HepG2 (cell line): ENCODE measurements at regions not wholly inside any gene's neighbourhood (a gene's known extent, or its start where the extent isn't known, plus 50 kb on each side); places are given as distances from the start of the nearest gene placed in this dataset.

ENCODE experiments used
- ATAC-seq: fragments of 200-7000 bp; cut with Tn5 transposase; 3 replicates; pipeline ENCODE4 v1.9.1; 2020; ENCODE audit warnings: mild to moderate bottlenecking, moderate library complexity
- BruUV-seq: library from RNA; stranded (reverse); fragments of 400-500 nt; replicated peaks from 2 replicates; lab custom pipeline; 2021; lab: Mats Ljungman, UMichigan
- CTCF ChIA-PET: fragments of 300-600 bp; formaldehyde crosslinking; extraction: SDS; loops from one replicate; lab custom pipeline; 2021; ENCODE audit warnings: low total read pairs, inconsistent platforms, low intra/inter-chr PET ratio; lab: Yijun Ruan, JAX
- POLR2A ChIA-PET: fragments of 350-600 bp; sonication (Branson Sonifier 250); formaldehyde crosslinking; loops from one replicate; lab custom pipeline; 2020; ENCODE audit warnings: antibody characterized with exemption, inconsistent platforms; lab: Yijun Ruan, JAX
- DNase-seq: peaks from one replicate; pipeline ENCODE4 v3.0.0-alpha.2; 2015; ENCODE audit warnings: low spot score
- FAIRE-seq: peaks from 3 replicates; lab custom pipeline; 2011; peaks lifted over from hg19 to GRCh38; lab: Jason Lieb, UNC
- H2AFZ ChIP-seq: one replicate; pipeline ENCODE4 v1.6.1; 2011; ENCODE audit warnings: low read length, inconsistent platforms
- H3K27ac ChIP-seq: fragments of 300-600 bp; 3 replicates; pipeline ENCODE4 v1.8.0; 2011; ENCODE audit warnings: mixed run types, mild to moderate bottlenecking, mixed read lengths, low read length, inconsistent platforms; ENCODE audit not compliant: insufficient read depth; ENCODE audit errors: extremely low read length
- H3K27me3 ChIP-seq, 2 experiments: fragments of 200-600 bp in 1 of 2; 2 replicates in 1 of 2; 3 replicates in 1 of 2; pipeline versions ENCODE4 v1.6.0 to v1.8.0; 2011; ENCODE audit warnings: low read length in 2 of 2, mild to moderate bottlenecking in 2 of 2, moderate library complexity in 2 of 2, inconsistent platforms in 1 of 2; ENCODE audit not compliant: insufficient read depth in 2 of 2, control insufficient read depth in 1 of 2
- H3K36me3 ChIP-seq, 2 experiments: fragments of 200-600 bp in 1 of 2; replicated peaks in 1 of 2; 2 replicates in 1 of 2; 3 replicates in 1 of 2; pipeline versions ENCODE4 v1.5.1 to v1.8.0; 2011; ENCODE audit warnings: low read length in 2 of 2, inconsistent platforms in 1 of 2; ENCODE audit not compliant: insufficient read depth in 2 of 2, control insufficient read depth in 1 of 2
- H3K4me1 ChIP-seq: 2 replicates; pipeline ENCODE4 v1.5.1; 2012; ENCODE audit warnings: low read length, inconsistent platforms; ENCODE audit not compliant: insufficient read depth
- H3K4me2 ChIP-seq: 2 replicates; pipeline ENCODE4 v1.6.0; 2011; ENCODE audit warnings: low read depth, low read length, inconsistent platforms
- H3K4me3 ChIP-seq, 3 experiments: fragments of 200-600 bp in 1 of 3; sonication (generic), shearing (Covaris generic) in 1 of 3; replicated peaks in 1 of 3; 2 replicates each; pipeline ENCODE4 v1.5.1; 2011 to 2016; ENCODE audit warnings: low read length in 3 of 3, inconsistent platforms in 2 of 3, low read depth in 2 of 3, mild to moderate bottlenecking in 2 of 3, control low read depth in 1 of 3, mixed read lengths in 1 of 3; ENCODE audit not compliant: insufficient read depth in 1 of 3
- H3K79me2 ChIP-seq: one replicate; pipeline ENCODE4 v1.6.1; 2011; ENCODE audit warnings: low read length, inconsistent platforms; ENCODE audit not compliant: insufficient read depth
- H3K9ac ChIP-seq: 2 replicates; pipeline ENCODE4 v1.6.0; 2011; ENCODE audit warnings: mild to moderate bottlenecking, low read depth, low read length, inconsistent platforms; ENCODE audit not compliant: insufficient read depth
- H3K9me3 ChIP-seq: 2 replicates; pipeline ENCODE4 v1.5.1; 2012; ENCODE audit warnings: mild to moderate bottlenecking, low read length
- H4K20me1 ChIP-seq: 2 replicates; pipeline ENCODE4 v1.6.0; 2011; ENCODE audit warnings: inconsistent platforms, mild to moderate bottlenecking, low read length, moderate library complexity; ENCODE audit not compliant: insufficient read depth
- ATF1 ChIP-seq: IDR thresholded peaks from 2 replicates; pipeline ENCODE4 v1.6.1; 2016; ENCODE audit warnings: mild to moderate bottlenecking, control low read depth
- ERF ChIP-seq: IDR thresholded peaks from 2 replicates; pipeline ENCODE4 v1.6.1; 2018; ENCODE audit warnings: missing biosample characterization, missing genetic modification reagents
- KAT8 ChIP-seq: IDR thresholded peaks from 2 replicates; pipeline ENCODE4 v1.6.1; 2016; ENCODE audit warnings: missing genetic modification reagents, missing compliant biosample characterization
- MEIS2 ChIP-seq: sonication (generic); formaldehyde crosslinking; IDR thresholded peaks from 2 replicates; pipeline ENCODE4 v1.9.0; 2021; ENCODE audit warnings: mild to moderate bottlenecking, missing genetic modification reagents
- NCOA2 ChIP-seq: sonication (generic); formaldehyde crosslinking; IDR thresholded peaks from 2 replicates; pipeline ENCODE4 v1.8.0; 2022; ENCODE audit warnings: inconsistent platforms
- RELA ChIP-seq: sonication (generic); formaldehyde crosslinking; IDR thresholded peaks from 2 replicates; pipeline ENCODE4 v1.4.0; 2020; ENCODE audit warnings: missing genetic modification reagents
- ZKSCAN5 ChIP-seq: sonication (generic); formaldehyde crosslinking; IDR thresholded peaks from 2 replicates; pipeline ENCODE4 v1.5.1; 2020; ENCODE audit warnings: mild to moderate bottlenecking, missing genetic modification reagents
- ZNF530 ChIP-seq: sonication (generic); formaldehyde crosslinking; IDR thresholded peaks from 2 replicates; pipeline ENCODE4 v1.5.0; 2020; ENCODE audit warnings: low read depth, mild to moderate bottlenecking, missing genetic modification reagents
- ZNF567 ChIP-seq: sonication (generic); formaldehyde crosslinking; IDR thresholded peaks from 2 replicates; pipeline ENCODE4 v1.8.1; 2023; ENCODE audit warnings: mild to moderate bottlenecking, missing genetic modification reagents, borderline replicate concordance
- ZNF7 ChIP-seq: IDR thresholded peaks from 2 replicates; pipeline ENCODE4 v1.6.1; 2016; ENCODE audit warnings: missing biosample characterization, missing genetic modification reagents
- ZNF75D ChIP-seq: sonication (generic); formaldehyde crosslinking; IDR thresholded peaks from 2 replicates; pipeline ENCODE4 v1.8.1; 2023; ENCODE audit warnings: missing genetic modification reagents, mild to moderate bottlenecking, borderline replicate concordance
- ZNF776 ChIP-seq: sonication (generic); formaldehyde crosslinking; IDR thresholded peaks from 2 replicates; pipeline ENCODE4 v1.4.0; 2020; ENCODE audit warnings: mild to moderate bottlenecking, missing genetic modification reagents
- ZNF83 ChIP-seq: sonication (generic); formaldehyde crosslinking; IDR thresholded peaks from 2 replicates; pipeline ENCODE4 v1.4.0; 2020; ENCODE audit warnings: missing genetic modification reagents, mild to moderate bottlenecking, borderline replicate concordance
- ZNF839 ChIP-seq: sonication (generic); formaldehyde crosslinking; IDR thresholded peaks from 2 replicates; pipeline ENCODE4 v1.4.0; 2020; ENCODE audit warnings: missing genetic modification reagents, mild to moderate bottlenecking, borderline replicate concordance
- WGBS: methylation state at CpG from one replicate; pipeline ENCODE4 v1.1.6; 2017; ENCODE audit warnings: low lambda C conversion rate; 5-methylcytosine and 5-hydroxymethylcytosine counted together
- in situ Hi-C: cut with HindIII; loops from 2 replicates; pipeline ENCODE4 v1.10.0; 2017; ENCODE audit warnings: low pct_unique_long_range_greater_than_20kb; ENCODE audit not compliant: extremely low pct_ligation_motif_present
- intact Hi-C: fragments of 100-400 bp; cut with micrococcal nuclease; formaldehyde crosslinking; loops from one replicate; pipeline ENCODE4 v1.10.0; 2022; ENCODE audit not compliant: unreplicated experiment
- TF ChIP-seq, protein P1 (sequence below): IDR thresholded peaks from 2 replicates; pipeline ENCODE4 v1.4.0; 2020; ENCODE audit warnings: mild to moderate bottlenecking, missing genetic modification reagents
- TF ChIP-seq, protein P2 (sequence below): sonication (generic); formaldehyde crosslinking; IDR thresholded peaks from 2 replicates; pipeline ENCODE4 v1.8.0; 2022; ENCODE audit warnings: low read depth, missing genetic modification reagents

DNA sequence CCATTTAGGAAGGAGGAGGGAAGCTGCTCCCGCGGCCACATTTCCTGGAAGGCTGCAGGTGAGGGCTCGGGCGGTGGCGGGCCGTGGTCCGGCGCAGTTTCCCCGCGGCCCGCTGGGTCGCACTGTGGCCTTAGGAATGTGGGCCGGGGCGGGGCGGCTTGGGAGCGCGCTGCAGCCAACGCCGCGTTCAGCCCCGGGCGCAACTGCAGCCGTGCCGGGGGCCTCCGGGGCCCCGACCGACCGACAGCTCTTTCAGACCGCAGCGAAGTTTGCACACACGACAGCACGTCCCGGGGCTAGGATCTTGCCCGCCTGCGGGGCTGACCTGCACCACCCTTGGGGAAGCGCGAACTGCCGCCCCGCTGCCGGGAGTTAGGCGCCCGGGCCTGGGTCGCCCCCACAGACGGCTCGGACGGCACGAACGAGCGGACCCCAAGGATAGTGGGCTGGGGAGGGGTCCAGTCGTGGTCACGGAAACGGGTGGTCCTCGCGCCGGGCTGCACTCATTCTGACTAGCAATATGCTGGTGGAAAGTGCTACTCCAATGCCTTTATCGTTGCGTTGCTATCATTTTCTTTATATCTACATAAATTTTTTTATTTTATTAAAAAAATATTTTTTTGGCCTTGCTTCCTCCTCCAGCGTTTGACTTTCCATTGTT lies 69.9 kb upstream of the DLX2 start:
- no peaks in the 10 kb centered on the region for H3K9me3 ChIP-seq
- TF ChIP-seq KAT8 (CRISPR knock-in tag) (peak; percentile 58), MEIS2 (CRISPR knock-in tag) (peak; percentile 74), ZNF83 (CRISPR knock-in tag) (peak; percentile 49; the same call in 1 of the 2 replicates), ZNF839 (CRISPR knock-in tag) (no peak; the same call in 1 of the 2 replicates), ZNF75D (CRISPR knock-in tag) (no peak), ZNF530 (CRISPR knock-in tag) (no peak), ZNF7 (CRISPR knock-in tag) (no peak), ATF1 (no peak), ZNF567 (CRISPR knock-in tag) (no peak), ZNF776 (peak; percentile 62; the same call in 1 of the 2 replicates), RELA (CRISPR knock-in tag) (0 out of 2 replicates have a peak, but pooled peaks have one; percentile 43), ZKSCAN5 (CRISPR knock-in tag) (no peak), ERF (CRISPR knock-in tag) (peak; percentile 71), NCOA2 (CRISPR knock-in tag) (peak; percentile 31; the same call in 1 of the 2 replicates)
- TF ChIP-seq, protein P1, sequence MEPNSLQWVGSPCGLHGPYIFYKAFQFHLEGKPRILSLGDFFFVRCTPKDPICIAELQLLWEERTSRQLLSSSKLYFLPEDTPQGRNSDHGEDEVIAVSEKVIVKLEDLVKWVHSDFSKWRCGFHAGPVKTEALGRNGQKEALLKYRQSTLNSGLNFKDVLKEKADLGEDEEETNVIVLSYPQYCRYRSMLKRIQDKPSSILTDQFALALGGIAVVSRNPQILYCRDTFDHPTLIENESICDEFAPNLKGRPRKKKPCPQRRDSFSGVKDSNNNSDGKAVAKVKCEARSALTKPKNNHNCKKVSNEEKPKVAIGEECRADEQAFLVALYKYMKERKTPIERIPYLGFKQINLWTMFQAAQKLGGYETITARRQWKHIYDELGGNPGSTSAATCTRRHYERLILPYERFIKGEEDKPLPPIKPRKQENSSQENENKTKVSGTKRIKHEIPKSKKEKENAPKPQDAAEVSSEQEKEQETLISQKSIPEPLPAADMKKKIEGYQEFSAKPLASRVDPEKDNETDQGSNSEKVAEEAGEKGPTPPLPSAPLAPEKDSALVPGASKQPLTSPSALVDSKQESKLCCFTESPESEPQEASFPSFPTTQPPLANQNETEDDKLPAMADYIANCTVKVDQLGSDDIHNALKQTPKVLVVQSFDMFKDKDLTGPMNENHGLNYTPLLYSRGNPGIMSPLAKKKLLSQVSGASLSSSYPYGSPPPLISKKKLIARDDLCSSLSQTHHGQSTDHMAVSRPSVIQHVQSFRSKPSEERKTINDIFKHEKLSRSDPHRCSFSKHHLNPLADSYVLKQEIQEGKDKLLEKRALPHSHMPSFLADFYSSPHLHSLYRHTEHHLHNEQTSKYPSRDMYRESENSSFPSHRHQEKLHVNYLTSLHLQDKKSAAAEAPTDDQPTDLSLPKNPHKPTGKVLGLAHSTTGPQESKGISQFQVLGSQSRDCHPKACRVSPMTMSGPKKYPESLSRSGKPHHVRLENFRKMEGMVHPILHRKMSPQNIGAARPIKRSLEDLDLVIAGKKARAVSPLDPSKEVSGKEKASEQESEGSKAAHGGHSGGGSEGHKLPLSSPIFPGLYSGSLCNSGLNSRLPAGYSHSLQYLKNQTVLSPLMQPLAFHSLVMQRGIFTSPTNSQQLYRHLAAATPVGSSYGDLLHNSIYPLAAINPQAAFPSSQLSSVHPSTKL, result peak; percentile 72; the same call in 1 of the 2 replicates
- TF ChIP-seq, protein P2, sequence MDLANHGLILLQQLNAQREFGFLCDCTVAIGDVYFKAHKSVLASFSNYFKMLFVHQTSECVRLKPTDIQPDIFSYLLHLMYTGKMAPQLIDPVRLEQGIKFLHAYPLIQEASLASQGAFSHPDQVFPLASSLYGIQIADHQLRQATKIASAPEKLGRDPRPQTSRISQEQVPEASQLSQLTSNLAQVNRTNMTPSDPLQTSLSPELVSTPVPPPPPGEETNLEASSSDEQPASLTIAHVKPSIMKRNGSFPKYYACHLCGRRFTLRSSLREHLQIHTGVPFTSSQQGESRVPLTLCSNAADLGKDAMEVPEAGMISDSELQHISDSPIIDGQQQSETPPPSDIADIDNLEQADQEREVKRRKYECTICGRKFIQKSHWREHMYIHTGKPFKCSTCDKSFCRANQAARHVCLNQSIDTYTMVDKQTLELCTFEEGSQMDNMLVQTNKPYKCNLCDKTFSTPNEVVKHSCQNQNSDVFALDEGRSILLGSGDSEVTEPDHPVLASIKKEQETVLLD (CRISPR knock-in tag), result no peak

More for the DNA sequence above, 69.9 kb upstream of the DLX2 start:
- Histone ChIP-seq H3K36me3 (no peaks in the 10 kb centered on the region), H3K79me2 (no peaks in the 10 kb centered on the region), H3K27ac (no peak overlapping the region), H4K20me1 (no peaks in the 10 kb centered on the region), H2AFZ (peak overlapping the region; percentile 64), H3K4me1 (peaks cover 6% of the 10 kb centered on the region), H3K4me3 (peak overlapping the region; percentile 55 to 84 (median 62)), H3K4me2 (peak overlapping the region; percentile 97), H3K9ac (peak overlapping the region; percentile 47; the same call in 1 of the 2 replicates), H3K27me3 (peaks cover 3 to 22% of the 10 kb centered on the region in 2 experiments; a peak in 4 of 5 replicates)
- 18% methylated on average over 16 of the region's 58 CpGs for WGBS
- DNase-seq, result peak; percentile 43
- ATAC-seq, result peak; percentile 100
- ChIA-PET CTCF (interaction anchor here (0.7 to 3.9 kb wide), 4 partner anchors 291 to 538 kb away, joined by 3 to 79 read pairs (median 7); no protein-coding TSS in a partner anchor), POLR2A (interaction anchor here (1.0 to 1.8 kb wide), 3 partner anchors 254 to 308 kb away, joined by 3 to 7 read pairs (median 3); partner anchors contain the start of gene ITGA6)
- in situ Hi-C loops (loop anchor here (5.0 kb wide), 1 partner anchor 290 kb away; no protein-coding TSS in a partner anchor), intact Hi-C loops (loop anchor here (1.0 to 5.0 kb wide), 4 partner anchors 54 to 538 kb away; no protein-coding TSS in a partner anchor)
- FAIRE-seq, result no peak
- no TSS peak for BruUV-seq
